Type B pancreatic cell (in vitro differentiated cells): ENCODE measurements at regions not wholly inside any gene's neighbourhood (a gene's known extent, or its start where the extent isn't known, plus 50 kb on each side); places are given as distances from the start of the nearest gene placed in this dataset.

Source experiments
- DNase-seq: peaks from one replicate; pipeline ENCODE4 v3.0.0; 2021; ENCODE audit warnings: mixed read lengths; ENCODE audit not compliant: unreplicated experiment; ENCODE audit errors: extremely low spot score
- H3K27ac Mint-ChIP-seq: 2 replicates; pipeline ENCODE4 v1.8.0; 2021; ENCODE audit warnings: mild to moderate bottlenecking, mixed read lengths
- H3K27me3 Mint-ChIP-seq: 2 replicates; pipeline ENCODE4 v1.8.0; 2021; ENCODE audit warnings: mixed read lengths
- H3K36me3 Mint-ChIP-seq: 2 replicates; pipeline ENCODE4 v1.8.0; 2021; ENCODE audit warnings: mixed read lengths
- H3K4me1 Mint-ChIP-seq: one replicate; pipeline ENCODE4 v1.8.0; 2021; ENCODE audit warnings: mixed read lengths; ENCODE audit not compliant: unreplicated experiment
- H3K4me3 Mint-ChIP-seq: 2 replicates; pipeline ENCODE4 v1.8.0; 2021; ENCODE audit warnings: mild to moderate bottlenecking, mixed read lengths
- H3K9me3 Mint-ChIP-seq: 2 replicates; pipeline ENCODE4 v1.8.0; 2021; ENCODE audit warnings: mixed read lengths
- CTCF ChIP-seq: fragments of 200-600 bp; sonication (generic); conservative IDR thresholded peaks from 2 replicates; pipeline ENCODE4 v1.5.0; 2021; ENCODE audit warnings: antibody characterized with exemption, mild to moderate bottlenecking

GRCh38 chr4:3715855-3716630 lies 50.1 kb upstream of the ADRA2C start:
- Mint-ChIP-seq H3K4me1 (peaks cover 4% of the 10 kb centered on the region), H3K27ac (no peak overlapping the region)

GRCh38 chr4:3715061-3715854 lies 50.9 kb upstream of the ADRA2C start:
- peaks cover 21% of the 10 kb centered on the region for H3K27me3 Mint-ChIP-seq
- H3K9me3 Mint-ChIP-seq, result peaks cover 14% of the 10 kb centered on the region
- no peak for TF ChIP-seq CTCF
- peaks cover 4% of the 10 kb centered on the region for H3K36me3 Mint-ChIP-seq
- H3K27ac Mint-ChIP-seq, result no peak overlapping the region
- H3K4me1 Mint-ChIP-seq, result peaks cover 4% of the 10 kb centered on the region
- no peak overlapping the region for H3K4me3 Mint-ChIP-seq
- DNase-seq, result no peak

More at GRCh38 chr4:3715855-3716630, 50.1 kb upstream of the ADRA2C start:
- H3K36me3 Mint-ChIP-seq, result peaks cover 4% of the 10 kb centered on the region
- TF ChIP-seq CTCF, result no peak
- peaks cover 28% of the 10 kb centered on the region for H3K27me3 Mint-ChIP-seq
- peaks cover 14% of the 10 kb centered on the region for H3K9me3 Mint-ChIP-seq
- no peak overlapping the region for H3K4me3 Mint-ChIP-seq
- no peak for DNase-seq

GRCh38 chr4:3714642-3715001 lies 51.6 kb upstream of the ADRA2C start:
- H3K4me1 Mint-ChIP-seq, result no peaks in the 10 kb centered on the region
- H3K9me3 Mint-ChIP-seq, result peaks cover 14% of the 10 kb centered on the region
- H3K27me3 Mint-ChIP-seq, result peaks cover 21% of the 10 kb centered on the region
- H3K36me3 Mint-ChIP-seq, result peaks cover 4% of the 10 kb centered on the region
- no peak overlapping the region for H3K4me3 Mint-ChIP-seq
- no peak overlapping the region for H3K27ac Mint-ChIP-seq
- no peak for DNase-seq
- TF ChIP-seq CTCF, result no peak

GRCh38 chr4:3713817-3714641 lies 52.2 kb upstream of the ADRA2C start:
- DNase-seq, result no peak
- H3K9me3 Mint-ChIP-seq, result peaks cover 11% of the 10 kb centered on the region
- H3K4me1 Mint-ChIP-seq, result peaks cover 5% of the 10 kb centered on the region
- peaks cover 21% of the 10 kb centered on the region for H3K27me3 Mint-ChIP-seq
- TF ChIP-seq CTCF, result no peak
- H3K4me3 Mint-ChIP-seq, result no peak overlapping the region
- H3K36me3 Mint-ChIP-seq, result peaks cover 3% of the 10 kb centered on the region
- no peak overlapping the region for H3K27ac Mint-ChIP-seq

GRCh38 chr4:3713346-3713745 lies 52.8 kb upstream of the ADRA2C start:
- no peak overlapping the region for H3K27ac Mint-ChIP-seq
- H3K4me3 Mint-ChIP-seq, result no peak overlapping the region
- peaks cover 7% of the 10 kb centered on the region for H3K4me1 Mint-ChIP-seq
- TF ChIP-seq CTCF, result no peak
- H3K9me3 Mint-ChIP-seq, result peaks cover 7% of the 10 kb centered on the region
- DNase-seq, result no peak
- no peaks in the 10 kb centered on the region for H3K36me3 Mint-ChIP-seq
- H3K27me3 Mint-ChIP-seq, result peaks cover 18% of the 10 kb centered on the region
